GM12872 (cell line): ENCODE measurements at regions not wholly inside any gene's neighbourhood (a gene's known extent, or its start where the extent isn't known, plus 50 kb on each side); places are given as distances from the start of the nearest gene placed in this dataset.

ENCODE experiments used
- CTCF ChIP-seq: IDR thresholded peaks from 3 replicates; pipeline ENCODE4 v1.5.1; 2011; ENCODE audit warnings: low read depth, mild to moderate bottlenecking, low read length, moderate library complexity; ENCODE audit not compliant: insufficient read depth

- no peak for TF ChIP-seq CTCF
These were observed 405.5 kb upstream of the ACTRT1 start for GRCh38 chrX:128457674-128458073.

GRCh38 chrX:128439159-128439558 lies 387.0 kb upstream of the ACTRT1 start:
- no peak for TF ChIP-seq CTCF

- TF ChIP-seq CTCF = no peak
These were observed 385.9 kb upstream of the ACTRT1 start for GRCh38 chrX:128438082-128438481.

GRCh38 chrX:128436397-128437103 lies 384.3 kb upstream of the ACTRT1 start:
- no peak for TF ChIP-seq CTCF

GRCh38 chrX:128425546-128425945 lies 373.3 kb upstream of the ACTRT1 start:
- no peak for TF ChIP-seq CTCF

GRCh38 chrX:128408842-128409241 lies 356.6 kb upstream of the ACTRT1 start:
- TF ChIP-seq CTCF = no peak

GRCh38 chrX:128396601-128397000 lies 344.4 kb upstream of the ACTRT1 start:
- TF ChIP-seq CTCF = no peak

GRCh38 chrX:128365492-128365891 lies 313.3 kb upstream of the ACTRT1 start:
- no peak for TF ChIP-seq CTCF
